ENCODE measurements at regions not wholly inside any gene's neighbourhood (a gene's known extent, or its start where the extent isn't known, plus 50 kb on each side); places are given as distances from the start of the nearest gene placed in this dataset.

DNA sequence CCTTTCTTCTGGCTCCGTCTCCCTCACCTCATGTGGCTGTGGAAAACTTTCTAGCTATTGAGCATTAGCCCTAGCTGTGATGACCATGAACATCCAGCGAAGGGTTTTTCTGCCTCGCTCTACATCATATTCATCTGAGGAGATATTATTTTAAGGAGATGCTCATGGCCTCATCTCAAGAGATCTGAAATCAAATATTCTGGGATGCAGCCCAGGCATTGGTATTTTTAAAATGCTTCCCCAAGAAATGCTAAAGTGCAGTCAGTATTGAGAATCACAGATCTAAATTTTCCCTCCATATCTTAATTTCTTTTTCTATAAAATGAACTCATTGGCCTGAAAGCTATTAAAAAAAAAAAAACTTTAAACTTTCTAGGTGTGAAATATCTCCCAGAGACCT lies 238.2 kb upstream of the CELF2 start:
- BruUV-seq (replicated peaks) = no TSS peak
- no peaks in the 10 kb centered on the region for H3K4me1 ChIP-seq (ENCODE audit: control insufficient read depth, extremely low read depth, insufficient read depth, low read length)
- ChIA-PET POLR2A (no interaction called here), CTCF (no interaction called here)
- DNase-seq (ENCODE audit: low read depth, low spot score) = no peak
- H3K27me3 ChIP-seq (ENCODE audit: control insufficient read depth in 2 of 2, insufficient read depth in 2 of 2, low read length in 2 of 2) = no peaks in the 10 kb centered on the region
- no peak for FAIRE-seq
- H3K4me2 ChIP-seq (ENCODE audit: insufficient read depth, low read length) = no peak overlapping the region
- intact Hi-C loops (cut with micrococcal nuclease) (no loop called here), dilution Hi-C loops (cut with MboI; ENCODE audit: extremely low pct_ligation_motif_present, low sequenced_read_pairs) (no loop called here)
- no peak overlapping the region for H3K4me3 ChIP-seq (replicated peaks in 1 of 3; ENCODE audit: insufficient read depth in 1 of 3, low read depth in 1 of 3, low read length in 3 of 3)
- H2AFZ ChIP-seq (ENCODE audit: low read depth, low read length) = no peak overlapping the region
- no peak overlapping the region for H3K9ac ChIP-seq (replicated peaks; ENCODE audit: extremely low read depth, insufficient read depth, low read length)
- H3K9me3 ChIP-seq (replicated peaks; ENCODE audit: control insufficient read depth, insufficient read depth, low read length) = no peaks in the 10 kb centered on the region
- no peak overlapping the region for H3K27ac ChIP-seq (ENCODE audit: insufficient read depth, low read depth, low read length)
- H3K36me3 ChIP-seq (ENCODE audit: control insufficient read depth in 2 of 2, extremely low read depth in 1 of 2, insufficient read depth in 2 of 2, low read length in 2 of 2) = no peaks in the 10 kb centered on the region
- H4K20me1 ChIP-seq (replicated peaks; ENCODE audit: control insufficient read depth, extremely low read depth, insufficient read depth, low read length) = no peaks in the 10 kb centered on the region
- TF ChIP-seq MAX (IDR thresholded peaks at IDR 0.05; ENCODE audit: insufficient read depth, insufficient read length) (no peak), MYC (IDR thresholded peaks at IDR 0.05; ENCODE audit: low read depth, low read length) (no peak), FOS (IDR thresholded peaks at IDR 0.05; ENCODE audit: borderline replicate concordance, insufficient read depth, low read length) (no peak), JUN (IDR thresholded peaks at IDR 0.05; ENCODE audit: borderline replicate concordance, insufficient read depth, insufficient read length, low read depth) (no peak), EZH2 (IDR thresholded peaks at IDR 0.05; ENCODE audit: borderline replicate concordance, low read depth, low read length, severe bottlenecking) (no peak), POLR2AphosphoS5 (IDR thresholded peaks at IDR 0.05; ENCODE audit: insufficient read depth, low read depth, low read length) (no peak), GATA2 (IDR thresholded peaks at IDR 0.05; ENCODE audit: insufficient read depth, insufficient read length, low read depth, low read length) (no peak), POLR2A (IDR thresholded peaks at IDR 0.05; ENCODE audit: low read depth, low read length) (no peak)
- TF ChIP-seq, protein P1, sequence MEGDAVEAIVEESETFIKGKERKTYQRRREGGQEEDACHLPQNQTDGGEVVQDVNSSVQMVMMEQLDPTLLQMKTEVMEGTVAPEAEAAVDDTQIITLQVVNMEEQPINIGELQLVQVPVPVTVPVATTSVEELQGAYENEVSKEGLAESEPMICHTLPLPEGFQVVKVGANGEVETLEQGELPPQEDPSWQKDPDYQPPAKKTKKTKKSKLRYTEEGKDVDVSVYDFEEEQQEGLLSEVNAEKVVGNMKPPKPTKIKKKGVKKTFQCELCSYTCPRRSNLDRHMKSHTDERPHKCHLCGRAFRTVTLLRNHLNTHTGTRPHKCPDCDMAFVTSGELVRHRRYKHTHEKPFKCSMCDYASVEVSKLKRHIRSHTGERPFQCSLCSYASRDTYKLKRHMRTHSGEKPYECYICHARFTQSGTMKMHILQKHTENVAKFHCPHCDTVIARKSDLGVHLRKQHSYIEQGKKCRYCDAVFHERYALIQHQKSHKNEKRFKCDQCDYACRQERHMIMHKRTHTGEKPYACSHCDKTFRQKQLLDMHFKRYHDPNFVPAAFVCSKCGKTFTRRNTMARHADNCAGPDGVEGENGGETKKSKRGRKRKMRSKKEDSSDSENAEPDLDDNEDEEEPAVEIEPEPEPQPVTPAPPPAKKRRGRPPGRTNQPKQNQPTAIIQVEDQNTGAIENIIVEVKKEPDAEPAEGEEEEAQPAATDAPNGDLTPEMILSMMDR (IDR thresholded peaks at IDR 0.05; ENCODE audit: extremely low read depth in 1 of 2, insufficient read depth in 1 of 2, low read depth in 1 of 2, low read length in 2 of 2) = no peak
- no peaks in the 10 kb centered on the region for H3K79me2 ChIP-seq (ENCODE audit: control insufficient read depth, insufficient read depth, low read length)
- H3K9me1 ChIP-seq (replicated peaks; ENCODE audit: control insufficient read depth, extremely low read depth, insufficient read depth, low read length) = no peaks in the 10 kb centered on the region

Measured in endothelial cell of umbilical vein (primary cell).